ENCODE measurements at regions not wholly inside any gene's neighbourhood (a gene's known extent, or its start where the extent isn't known, plus 50 kb on each side); places are given as distances from the start of the nearest gene placed in this dataset.

GRCh38 chr13:63184693-63185092 is 1769.0 kb upstream of the PCDH20 start:
- Mint-ChIP-seq H3K27ac (ENCODE audit: unreplicated experiment) (no peak overlapping the region), H3K9me3 (ENCODE audit: low read depth) (peaks cover 8% of the 10 kb centered on the region), H3K4me3 (ENCODE audit: unreplicated experiment) (no peak overlapping the region), H3K27me3 (ENCODE audit: low read depth) (no peaks in the 10 kb centered on the region), H3K36me3 (ENCODE audit: low read depth) (peaks cover 3% of the 10 kb centered on the region), H3K4me1 (ENCODE audit: low read depth) (peaks cover 9% of the 10 kb centered on the region)
- DNase-seq (ENCODE audit: low spot score) = no peak
- no peak for TF ChIP-seq CTCF (IDR thresholded peaks at IDR 0.05)

- peaks cover 8% of the 10 kb centered on the region for H3K4me1 Mint-ChIP-seq (ENCODE audit: low read depth)
- H3K36me3 Mint-ChIP-seq (ENCODE audit: low read depth) = peaks cover 2% of the 10 kb centered on the region
- no peaks in the 10 kb centered on the region for H3K27me3 Mint-ChIP-seq (ENCODE audit: low read depth)
- DNase-seq (ENCODE audit: low spot score) = no peak
- TF ChIP-seq CTCF (IDR thresholded peaks at IDR 0.05) = no peak
- H3K27ac Mint-ChIP-seq (ENCODE audit: unreplicated experiment) = no peak overlapping the region
- H3K9me3 Mint-ChIP-seq (ENCODE audit: low read depth) = peaks cover 5% of the 10 kb centered on the region
- H3K4me3 Mint-ChIP-seq (ENCODE audit: unreplicated experiment) = no peak overlapping the region
Measured at GRCh38 chr13:63175536-63175935, 1759.9 kb upstream of the PCDH20 start.

GRCh38 chr13:63167699-63168337 is 1752.2 kb upstream of the PCDH20 start:
- Mint-ChIP-seq H3K27ac (ENCODE audit: unreplicated experiment) (no peak overlapping the region), H3K27me3 (ENCODE audit: low read depth) (no peaks in the 10 kb centered on the region), H3K36me3 (ENCODE audit: low read depth) (no peaks in the 10 kb centered on the region), H3K4me1 (ENCODE audit: low read depth) (peaks cover 7% of the 10 kb centered on the region), H3K4me3 (ENCODE audit: unreplicated experiment) (no peak overlapping the region), H3K9me3 (ENCODE audit: low read depth) (no peaks in the 10 kb centered on the region)
- no peak for TF ChIP-seq CTCF (IDR thresholded peaks at IDR 0.05)
- no peak for DNase-seq (ENCODE audit: low spot score)

GRCh38 chr13:63166345-63166744 is 1750.7 kb upstream of the PCDH20 start:
- Mint-ChIP-seq H3K9me3 (ENCODE audit: low read depth) (no peaks in the 10 kb centered on the region), H3K4me1 (ENCODE audit: low read depth) (peaks cover 9% of the 10 kb centered on the region), H3K27me3 (ENCODE audit: low read depth) (no peaks in the 10 kb centered on the region), H3K27ac (ENCODE audit: unreplicated experiment) (no peak overlapping the region), H3K4me3 (ENCODE audit: unreplicated experiment) (no peak overlapping the region), H3K36me3 (ENCODE audit: low read depth) (no peaks in the 10 kb centered on the region)
- DNase-seq (ENCODE audit: low spot score) = no peak
- no peak for TF ChIP-seq CTCF (IDR thresholded peaks at IDR 0.05)

GRCh38 chr13:63163903-63164302 is 1748.3 kb upstream of the PCDH20 start:
- Mint-ChIP-seq H3K27ac (ENCODE audit: unreplicated experiment) (no peak overlapping the region), H3K9me3 (ENCODE audit: low read depth) (peaks cover 3% of the 10 kb centered on the region), H3K36me3 (ENCODE audit: low read depth) (no peaks in the 10 kb centered on the region), H3K4me3 (ENCODE audit: unreplicated experiment) (no peak overlapping the region), H3K4me1 (ENCODE audit: low read depth) (peaks cover 14% of the 10 kb centered on the region), H3K27me3 (ENCODE audit: low read depth) (no peaks in the 10 kb centered on the region)
- DNase-seq (ENCODE audit: low spot score) = no peak
- TF ChIP-seq CTCF (IDR thresholded peaks at IDR 0.05) = no peak
